GM19240 (cell line): ENCODE measurements at regions not wholly inside any gene's neighbourhood (a gene's known extent, or its start where the extent isn't known, plus 50 kb on each side); places are given as distances from the start of the nearest gene placed in this dataset.

Source experiments
- DNase-seq: peaks from one replicate; pipeline ENCODE4 v3.0.0; 2011; ENCODE audit warnings: low spot score; ENCODE audit not compliant: insufficient read length

GRCh38 chr5:145708169-145708568 is 127.0 kb downstream of the PRELID2 start:
- no peak for DNase-seq

- DNase-seq = no peak
Observed at GRCh38 chr5:145704724-145705123, 130.4 kb downstream of the PRELID2 start.

GRCh38 chr5:145703856-145704255 is 131.3 kb downstream of the PRELID2 start:
- DNase-seq = no peak

- no peak for DNase-seq
Observed at GRCh38 chr5:145701404-145701803, 133.7 kb downstream of the PRELID2 start.

- no peak for DNase-seq
Observed at GRCh38 chr5:145699846-145700245, 135.3 kb downstream of the PRELID2 start.

- no peak for DNase-seq
Observed at GRCh38 chr5:145697251-145697990, 137.7 kb downstream of the PRELID2 start.

- no peak for DNase-seq
Observed at GRCh38 chr5:145689235-145689634, 145.9 kb downstream of the PRELID2 start.

GRCh38 chr5:145687943-145688342 is 147.2 kb downstream of the PRELID2 start:
- no peak for DNase-seq

- no peak for DNase-seq
Observed at GRCh38 chr5:145685417-145685816, 149.7 kb downstream of the PRELID2 start.

GRCh38 chr5:145683431-145683830 is 151.7 kb downstream of the PRELID2 start:
- no peak for DNase-seq

- DNase-seq = no peak
Observed at GRCh38 chr5:145682197-145682899, 152.8 kb downstream of the PRELID2 start.

- DNase-seq = peak; percentile 35
Observed at GRCh38 chr5:145681686-145682085, 153.5 kb downstream of the PRELID2 start.

- no peak for DNase-seq
Observed at GRCh38 chr5:145681216-145681615, 153.9 kb downstream of the PRELID2 start.

GRCh38 chr5:145680767-145681166 is 154.4 kb downstream of the PRELID2 start:
- no peak for DNase-seq

- DNase-seq = no peak
Observed at GRCh38 chr5:145680169-145680568, 155.0 kb downstream of the PRELID2 start.

GRCh38 chr5:145678255-145678654 is 156.9 kb downstream of the PRELID2 start:
- DNase-seq = no peak

GRCh38 chr5:145673786-145674185 is 161.4 kb downstream of the PRELID2 start:
- DNase-seq = no peak

GRCh38 chr5:145668714-145669113 is 166.4 kb downstream of the PRELID2 start:
- DNase-seq = no peak

- no peak for DNase-seq
Observed at GRCh38 chr5:145667742-145668141, 167.4 kb downstream of the PRELID2 start.

- DNase-seq = no peak
Observed at GRCh38 chr5:145666591-145666990, 168.6 kb downstream of the PRELID2 start.

- no peak for DNase-seq
Observed at GRCh38 chr5:145661737-145662485, 173.2 kb downstream of the PRELID2 start.
